ENCODE measurements at regions not wholly inside any gene's neighbourhood (a gene's known extent, or its start where the extent isn't known, plus 50 kb on each side); places are given as distances from the start of the nearest gene placed in this dataset.
A peak's percentile ranks its signal among the peaks of the same experiment; 100 is the strongest.

DNA sequence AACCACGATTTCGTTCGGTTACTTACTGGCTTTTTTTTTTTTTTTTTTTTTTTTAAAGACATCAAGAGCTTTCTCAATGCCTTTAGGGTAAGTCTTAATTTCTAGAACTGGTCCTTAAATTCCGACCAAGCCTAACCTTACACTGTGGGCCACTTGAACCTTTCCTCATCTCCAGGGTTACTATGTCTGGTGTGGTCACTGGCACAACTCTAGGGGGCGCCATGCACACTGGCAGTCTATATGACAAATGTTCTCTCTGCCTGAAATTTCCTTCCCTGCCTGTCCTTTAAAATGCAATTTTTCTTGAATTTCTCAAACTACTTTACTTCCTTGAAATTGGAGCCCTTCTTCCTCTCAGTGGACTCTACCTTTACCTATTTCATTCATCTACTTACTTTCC, 227.4 kb downstream of the KLF5 start:
- TF ChIP-seq, protein P1, sequence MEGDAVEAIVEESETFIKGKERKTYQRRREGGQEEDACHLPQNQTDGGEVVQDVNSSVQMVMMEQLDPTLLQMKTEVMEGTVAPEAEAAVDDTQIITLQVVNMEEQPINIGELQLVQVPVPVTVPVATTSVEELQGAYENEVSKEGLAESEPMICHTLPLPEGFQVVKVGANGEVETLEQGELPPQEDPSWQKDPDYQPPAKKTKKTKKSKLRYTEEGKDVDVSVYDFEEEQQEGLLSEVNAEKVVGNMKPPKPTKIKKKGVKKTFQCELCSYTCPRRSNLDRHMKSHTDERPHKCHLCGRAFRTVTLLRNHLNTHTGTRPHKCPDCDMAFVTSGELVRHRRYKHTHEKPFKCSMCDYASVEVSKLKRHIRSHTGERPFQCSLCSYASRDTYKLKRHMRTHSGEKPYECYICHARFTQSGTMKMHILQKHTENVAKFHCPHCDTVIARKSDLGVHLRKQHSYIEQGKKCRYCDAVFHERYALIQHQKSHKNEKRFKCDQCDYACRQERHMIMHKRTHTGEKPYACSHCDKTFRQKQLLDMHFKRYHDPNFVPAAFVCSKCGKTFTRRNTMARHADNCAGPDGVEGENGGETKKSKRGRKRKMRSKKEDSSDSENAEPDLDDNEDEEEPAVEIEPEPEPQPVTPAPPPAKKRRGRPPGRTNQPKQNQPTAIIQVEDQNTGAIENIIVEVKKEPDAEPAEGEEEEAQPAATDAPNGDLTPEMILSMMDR (IDR thresholded peaks at IDR 0.05; ENCODE audit: insufficient read depth, low read length, poor library complexity, severe bottlenecking), result peak; percentile 7

DNA sequence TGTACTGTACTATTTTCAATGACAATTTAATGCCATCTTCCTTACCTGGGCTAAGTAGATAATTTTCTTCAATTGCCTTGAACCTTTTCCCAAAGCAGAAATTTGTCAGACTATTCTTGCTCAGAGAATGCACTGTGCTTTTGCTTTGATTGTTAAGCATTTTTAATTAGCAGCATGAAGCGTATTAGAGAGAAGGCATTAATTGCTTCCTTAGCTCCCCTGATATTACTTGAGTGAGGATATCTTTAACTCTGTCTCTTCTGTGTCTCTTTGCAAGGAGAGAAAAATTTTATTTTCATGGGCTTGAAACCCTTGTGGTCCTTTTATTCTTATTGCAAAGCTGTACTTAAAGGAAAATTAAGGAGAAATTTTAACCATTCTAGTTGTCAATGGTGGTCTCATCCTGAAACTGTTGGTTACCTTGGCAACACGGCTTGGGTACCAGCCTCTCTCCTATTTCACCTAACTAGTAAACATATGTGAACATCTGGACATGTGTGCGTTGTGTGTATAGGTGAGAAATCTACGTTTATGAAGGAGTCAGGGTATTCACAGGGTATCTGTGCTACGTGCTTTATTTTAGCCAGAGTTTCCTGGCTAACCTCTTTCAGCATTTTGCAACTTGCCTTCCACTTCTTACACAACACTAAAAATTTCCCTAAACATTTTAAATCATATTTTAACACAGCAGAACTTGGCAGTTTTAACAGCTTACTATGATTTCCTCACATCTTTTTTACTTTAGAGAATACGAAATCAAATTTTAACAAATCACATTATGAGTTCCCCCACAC, 225.5 kb downstream of the KLF5 start:
- DNase-seq (ENCODE audit: low read depth), result no peak
- no peak overlapping the region for H3K4me3 ChIP-seq (ENCODE audit: low read depth, low read length)
- no peaks in the 10 kb centered on the region for H3K36me3 ChIP-seq (ENCODE audit: control insufficient read depth, insufficient read depth, low read length)
- no peaks in the 10 kb centered on the region for H3K27me3 ChIP-seq (ENCODE audit: control insufficient read depth, insufficient read depth, low read length)
- TF ChIP-seq, protein P1 (IDR thresholded peaks at IDR 0.05; ENCODE audit: insufficient read depth, low read length, poor library complexity, severe bottlenecking), result no peak

More for the DNA sequence above, 227.4 kb downstream of the KLF5 start:
- Histone ChIP-seq H3K27me3 (ENCODE audit: control insufficient read depth, insufficient read depth, low read length) (no peaks in the 10 kb centered on the region), H3K4me3 (ENCODE audit: low read depth, low read length) (no peak overlapping the region), H3K36me3 (ENCODE audit: control insufficient read depth, insufficient read depth, low read length) (no peaks in the 10 kb centered on the region)
- no peak for DNase-seq (ENCODE audit: low read depth)

DNA sequence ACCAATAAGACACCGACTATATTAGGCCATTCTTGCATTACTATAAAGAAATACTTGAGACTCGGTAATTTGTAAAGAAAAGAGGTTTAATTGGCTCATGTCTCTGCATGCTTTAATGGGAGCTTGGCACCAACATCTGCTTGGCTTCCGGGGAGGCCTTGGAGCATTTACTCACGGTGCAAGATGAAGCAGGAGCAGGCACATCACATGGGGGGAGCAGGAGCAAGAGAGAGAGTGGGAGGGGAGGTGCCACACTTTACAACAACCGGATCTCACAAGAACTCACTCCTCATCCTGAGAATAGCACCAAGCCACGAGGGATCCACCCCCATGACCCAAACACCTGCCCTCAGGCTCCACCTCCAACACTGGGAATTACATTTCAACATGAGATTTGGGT, 224.8 kb downstream of the KLF5 start:
- no peak for DNase-seq (ENCODE audit: low read depth)
- TF ChIP-seq, protein P1 (IDR thresholded peaks at IDR 0.05; ENCODE audit: insufficient read depth, low read length, poor library complexity, severe bottlenecking), result no peak
- Histone ChIP-seq H3K36me3 (ENCODE audit: control insufficient read depth, insufficient read depth, low read length) (no peaks in the 10 kb centered on the region), H3K27me3 (ENCODE audit: control insufficient read depth, insufficient read depth, low read length) (no peaks in the 10 kb centered on the region), H3K4me3 (ENCODE audit: low read depth, low read length) (no peak overlapping the region)

DNA sequence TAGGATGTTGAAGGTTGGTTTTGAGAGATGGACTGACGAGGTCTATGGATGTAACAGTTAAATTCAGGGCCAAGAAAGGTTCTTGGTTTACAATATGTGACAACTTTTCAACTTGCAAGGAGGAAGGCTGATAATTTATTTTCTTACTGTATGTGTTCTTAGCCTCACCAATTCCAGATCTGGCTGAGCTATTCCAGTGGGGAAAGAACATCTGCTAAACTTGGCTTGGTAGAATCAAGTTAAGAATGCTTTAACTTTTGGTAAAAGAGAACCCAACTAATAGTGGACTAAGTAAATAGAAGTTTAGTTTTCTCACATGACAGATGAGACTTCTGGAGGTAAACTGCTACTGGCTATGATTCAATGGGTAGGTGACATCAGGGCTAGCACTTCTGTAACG, 222.9 kb downstream of the KLF5 start:
- DNase-seq (ENCODE audit: low read depth), result no peak
- TF ChIP-seq, protein P1 (IDR thresholded peaks at IDR 0.05; ENCODE audit: insufficient read depth, low read length, poor library complexity, severe bottlenecking), result no peak
- no peak overlapping the region for H3K4me3 ChIP-seq (ENCODE audit: low read depth, low read length)
- no peaks in the 10 kb centered on the region for H3K27me3 ChIP-seq (ENCODE audit: control insufficient read depth, insufficient read depth, low read length)
- H3K36me3 ChIP-seq (ENCODE audit: control insufficient read depth, insufficient read depth, low read length), result no peaks in the 10 kb centered on the region

DNA sequence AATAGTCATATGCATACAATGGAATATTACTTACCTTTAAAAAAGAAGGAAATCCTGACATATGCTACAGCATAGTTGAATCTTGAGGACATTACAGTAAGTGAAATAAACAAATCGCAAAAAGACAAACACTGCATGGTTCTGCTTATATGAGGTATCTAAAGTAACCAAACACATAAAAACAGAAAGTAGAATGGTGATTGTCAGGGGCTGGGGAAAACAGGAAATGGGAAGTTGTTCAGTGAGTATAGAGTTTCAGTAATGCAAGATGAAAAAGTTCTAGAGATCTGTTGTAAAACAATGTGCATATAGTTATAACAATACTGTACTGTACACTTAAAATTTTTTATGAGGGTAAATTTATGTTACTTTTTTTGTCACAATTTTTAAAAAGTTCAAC, 219.4 kb downstream of the KLF5 start:
- no peaks in the 10 kb centered on the region for H3K36me3 ChIP-seq (ENCODE audit: control insufficient read depth, insufficient read depth, low read length)

More for the DNA sequence above, 219.4 kb downstream of the KLF5 start:
- TF ChIP-seq, protein P1 (IDR thresholded peaks at IDR 0.05; ENCODE audit: insufficient read depth, low read length, poor library complexity, severe bottlenecking), result no peak
- no peak overlapping the region for H3K4me3 ChIP-seq (ENCODE audit: low read depth, low read length)
- H3K27me3 ChIP-seq (ENCODE audit: control insufficient read depth, insufficient read depth, low read length), result no peaks in the 10 kb centered on the region
- DNase-seq (ENCODE audit: low read depth), result no peak

All from kidney epithelial cell (primary cell).